ENCODE measurements at regions not wholly inside any gene's neighbourhood (a gene's known extent, or its start where the extent isn't known, plus 50 kb on each side); places are given as distances from the start of the nearest gene placed in this dataset.

DNA sequence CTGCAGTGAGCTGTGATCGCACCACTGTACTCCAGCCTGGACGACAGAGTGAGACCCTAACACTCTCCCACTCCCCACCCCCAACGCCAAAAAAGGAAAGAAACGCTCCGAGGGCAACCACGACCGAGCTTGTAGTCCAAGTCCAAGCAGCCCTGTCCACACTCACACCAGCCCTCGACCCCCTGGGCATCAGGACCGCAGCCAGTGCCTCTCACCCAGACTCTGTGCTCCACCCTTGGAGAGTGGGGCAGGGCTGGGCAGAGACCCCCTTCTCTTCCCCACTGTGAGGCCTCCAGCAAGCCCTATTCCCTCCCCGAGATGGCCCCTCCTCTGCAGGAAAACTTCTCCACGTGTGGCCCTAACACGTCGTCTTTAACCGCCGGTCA lies 82.6 kb downstream of the FOXL3 start:
- TF ChIP-seq, protein P1, sequence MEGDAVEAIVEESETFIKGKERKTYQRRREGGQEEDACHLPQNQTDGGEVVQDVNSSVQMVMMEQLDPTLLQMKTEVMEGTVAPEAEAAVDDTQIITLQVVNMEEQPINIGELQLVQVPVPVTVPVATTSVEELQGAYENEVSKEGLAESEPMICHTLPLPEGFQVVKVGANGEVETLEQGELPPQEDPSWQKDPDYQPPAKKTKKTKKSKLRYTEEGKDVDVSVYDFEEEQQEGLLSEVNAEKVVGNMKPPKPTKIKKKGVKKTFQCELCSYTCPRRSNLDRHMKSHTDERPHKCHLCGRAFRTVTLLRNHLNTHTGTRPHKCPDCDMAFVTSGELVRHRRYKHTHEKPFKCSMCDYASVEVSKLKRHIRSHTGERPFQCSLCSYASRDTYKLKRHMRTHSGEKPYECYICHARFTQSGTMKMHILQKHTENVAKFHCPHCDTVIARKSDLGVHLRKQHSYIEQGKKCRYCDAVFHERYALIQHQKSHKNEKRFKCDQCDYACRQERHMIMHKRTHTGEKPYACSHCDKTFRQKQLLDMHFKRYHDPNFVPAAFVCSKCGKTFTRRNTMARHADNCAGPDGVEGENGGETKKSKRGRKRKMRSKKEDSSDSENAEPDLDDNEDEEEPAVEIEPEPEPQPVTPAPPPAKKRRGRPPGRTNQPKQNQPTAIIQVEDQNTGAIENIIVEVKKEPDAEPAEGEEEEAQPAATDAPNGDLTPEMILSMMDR (optimal IDR thresholded peaks at IDR 0.05 in 1 of 3, IDR thresholded peaks at IDR 0.05 in 1 of 3, conservative IDR thresholded peaks at IDR 0.05 in 1 of 3; ENCODE audit: extremely low read depth in 1 of 3, insufficient read depth in 2 of 3, low read length in 3 of 3) = no peak
- no peak for TF ChIP-seq EZH2 (IDR thresholded peaks at IDR 0.05; ENCODE audit: low read length)

All from keratinocyte (primary cell).